Thoracic aorta (tissue), 2 donors: ENCODE measurements at regions not wholly inside any gene's neighbourhood (a gene's known extent, or its start where the extent isn't known, plus 50 kb on each side); places are given as distances from the start of the nearest gene placed in this dataset.

Source experiments
- ATAC-seq: fragments of 150-250 bp; one replicate; pipeline ENCODE4 v1.8.0; 2017; ENCODE audit warnings: low read depth; ENCODE audit not compliant: insufficient number of reproducible peaks, low FRiP score
- DNase-seq: peaks from one replicate; pipeline ENCODE4 v3.0.0-alpha.2; 2020; ENCODE audit warnings: low spot score
- H3K27ac ChIP-seq, 2 donors: fragments of 200-600 bp; sonication (generic); 1 replicate in 1 of 2; 2 replicates in 1 of 2; pipeline ENCODE4 v1.5.1; 2016; ENCODE audit warnings: mild to moderate bottlenecking in 2 of 2, moderate library complexity in 2 of 2
- H3K27me3 ChIP-seq: fragments of 200-600 bp; sonication (generic); replicated peaks from 2 replicates; pipeline ENCODE4 v1.6.0; 2016; ENCODE audit warnings: mild to moderate bottlenecking; ENCODE audit not compliant: insufficient read depth
- H3K36me3 ChIP-seq: fragments of 200-600 bp; sonication (generic); one replicate; pipeline ENCODE4 v1.5.1; 2016
- H3K4me1 ChIP-seq, 2 donors: fragments of 200-600 bp; sonication (generic); 1 replicate in 1 of 2; 2 replicates in 1 of 2; pipeline versions ENCODE4 v1.5.1 to v1.6.0; 2016; ENCODE audit warnings: low read depth in 2 of 2, mild to moderate bottlenecking in 1 of 2; ENCODE audit not compliant: control insufficient read depth in 1 of 2
- H3K4me3 ChIP-seq: fragments of 200-600 bp; sonication (generic); 2 replicates; pipeline ENCODE4 v1.5.1; 2016; ENCODE audit warnings: mild to moderate bottlenecking
- H3K9me3 ChIP-seq: fragments of 200-600 bp; sonication (generic); 2 replicates; pipeline ENCODE4 v1.5.1; 2016
- CTCF ChIP-seq: fragments of 200-600 bp; sonication (generic); IDR thresholded peaks from one replicate; pipeline ENCODE4 v1.5.1; 2019; ENCODE audit warnings: antibody characterized with exemption

- Histone ChIP-seq H3K9me3 (no peaks in the 10 kb centered on the region), H3K27ac (no peak overlapping the region), H3K4me1 (no peaks in the 10 kb centered on the region), H3K4me3 (no peak overlapping the region), H3K27me3 (no peaks in the 10 kb centered on the region), H3K36me3 (no peaks in the 10 kb centered on the region)
- TF ChIP-seq CTCF, result no peak
- ATAC-seq (no peak), DNase-seq (no peak)
Measured at GRCh38 chr13:111854403-111854802, 212.5 kb upstream of the SOX1 start.

GRCh38 chr13:111855191-111855590, 211.8 kb upstream of the SOX1 start:
- ATAC-seq, result no peak
- no peak for TF ChIP-seq CTCF
- Histone ChIP-seq H3K4me3 (no peak overlapping the region), H3K27ac (no peak overlapping the region), H3K4me1 (no peaks in the 10 kb centered on the region), H3K36me3 (no peaks in the 10 kb centered on the region), H3K27me3 (no peaks in the 10 kb centered on the region), H3K9me3 (no peaks in the 10 kb centered on the region)
- DNase-seq, result no peak

- Histone ChIP-seq H3K9me3 (no peaks in the 10 kb centered on the region), H3K36me3 (no peaks in the 10 kb centered on the region), H3K27ac (no peak overlapping the region), H3K4me3 (no peak overlapping the region), H3K4me1 (no peaks in the 10 kb centered on the region), H3K27me3 (no peaks in the 10 kb centered on the region)
- DNase-seq (no peak), ATAC-seq (no peak)
- no peak for TF ChIP-seq CTCF
Measured at GRCh38 chr13:111855786-111856185, 211.2 kb upstream of the SOX1 start.

GRCh38 chr13:111856571-111856970, 210.4 kb upstream of the SOX1 start:
- TF ChIP-seq CTCF, result no peak

GRCh38 chr13:111857336-111857735, 209.6 kb upstream of the SOX1 start:
- no peak overlapping the region for H3K27ac ChIP-seq
- no peak for TF ChIP-seq CTCF
- H3K4me3 ChIP-seq, result no peak overlapping the region
- no peaks in the 10 kb centered on the region for H3K27me3 ChIP-seq
- H3K36me3 ChIP-seq, result no peaks in the 10 kb centered on the region
- no peaks in the 10 kb centered on the region for H3K4me1 ChIP-seq
- ATAC-seq, result no peak
- DNase-seq, result no peak
- H3K9me3 ChIP-seq, result no peaks in the 10 kb centered on the region

More at GRCh38 chr13:111856571-111856970, 210.4 kb upstream of the SOX1 start:
- Histone ChIP-seq H3K36me3 (no peaks in the 10 kb centered on the region), H3K27ac (no peak overlapping the region), H3K27me3 (no peaks in the 10 kb centered on the region), H3K4me3 (no peak overlapping the region), H3K4me1 (no peaks in the 10 kb centered on the region), H3K9me3 (no peaks in the 10 kb centered on the region)
- ATAC-seq, result no peak
- DNase-seq, result no peak
